Fibroblast of mammary gland (primary cell): ENCODE measurements at regions not wholly inside any gene's neighbourhood (a gene's known extent, or its start where the extent isn't known, plus 50 kb on each side); places are given as distances from the start of the nearest gene placed in this dataset.
"Not testable (repeated sequence)": the region's sequence is repeated elsewhere in the genome, so short reads cannot be mapped to it uniquely, and the experiment has no call there.

Experiments used
- DNase-seq: peaks from one replicate; pipeline ENCODE4 v3.0.0-alpha.2; 2010; ENCODE audit warnings: low read depth
- H3K4me3 ChIP-seq: 2 replicates; pipeline ENCODE4 v1.5.1; 2011; ENCODE audit warnings: low read depth, mild to moderate bottlenecking, low read length, moderate library complexity; ENCODE audit not compliant: control insufficient read depth
- TF ChIP-seq, protein P1 (sequence below): conservative IDR thresholded peaks from 2 replicates; pipeline ENCODE4 v1.5.1; 2011; ENCODE audit warnings: low read depth, low read length, inconsistent platforms; ENCODE audit not compliant: control insufficient read depth, insufficient read depth

GRCh38 chr3:75380276-75380771 is 283.8 kb upstream of the FRG2C start:
- H3K4me3 ChIP-seq, result no peak overlapping the region
- TF ChIP-seq, protein P1, sequence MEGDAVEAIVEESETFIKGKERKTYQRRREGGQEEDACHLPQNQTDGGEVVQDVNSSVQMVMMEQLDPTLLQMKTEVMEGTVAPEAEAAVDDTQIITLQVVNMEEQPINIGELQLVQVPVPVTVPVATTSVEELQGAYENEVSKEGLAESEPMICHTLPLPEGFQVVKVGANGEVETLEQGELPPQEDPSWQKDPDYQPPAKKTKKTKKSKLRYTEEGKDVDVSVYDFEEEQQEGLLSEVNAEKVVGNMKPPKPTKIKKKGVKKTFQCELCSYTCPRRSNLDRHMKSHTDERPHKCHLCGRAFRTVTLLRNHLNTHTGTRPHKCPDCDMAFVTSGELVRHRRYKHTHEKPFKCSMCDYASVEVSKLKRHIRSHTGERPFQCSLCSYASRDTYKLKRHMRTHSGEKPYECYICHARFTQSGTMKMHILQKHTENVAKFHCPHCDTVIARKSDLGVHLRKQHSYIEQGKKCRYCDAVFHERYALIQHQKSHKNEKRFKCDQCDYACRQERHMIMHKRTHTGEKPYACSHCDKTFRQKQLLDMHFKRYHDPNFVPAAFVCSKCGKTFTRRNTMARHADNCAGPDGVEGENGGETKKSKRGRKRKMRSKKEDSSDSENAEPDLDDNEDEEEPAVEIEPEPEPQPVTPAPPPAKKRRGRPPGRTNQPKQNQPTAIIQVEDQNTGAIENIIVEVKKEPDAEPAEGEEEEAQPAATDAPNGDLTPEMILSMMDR, result no peak
- no peak for DNase-seq

DNA sequence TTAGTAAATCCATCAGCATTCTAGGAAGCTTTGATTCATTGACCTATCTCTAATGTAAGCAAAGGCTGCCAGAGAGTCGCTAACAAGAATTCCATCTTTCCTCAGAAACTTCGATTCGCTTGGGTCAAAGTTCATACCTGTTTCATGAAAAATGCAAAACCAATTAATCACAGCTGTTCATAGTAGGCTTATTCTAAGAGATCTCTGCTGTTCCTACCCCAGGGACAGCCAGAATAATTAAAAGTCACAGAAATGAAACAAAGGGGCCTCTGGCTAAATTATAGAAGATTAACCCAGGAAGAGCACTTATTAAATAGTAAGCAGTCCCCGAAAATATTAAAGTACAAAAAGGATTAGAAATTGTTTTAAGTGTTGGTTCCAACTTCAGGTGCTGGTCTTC is 280.1 kb upstream of the FRG2C start:
- not testable (repeated sequence) for DNase-seq, H3K4me3 ChIP-seq

GRCh38 chr3:75388486-75389124 is 275.5 kb upstream of the FRG2C start:
- not testable (repeated sequence) for H3K4me3 ChIP-seq
- DNase-seq, result peak; percentile 35

- not testable (repeated sequence) for H3K4me3 ChIP-seq, DNase-seq
These were observed 270.8 kb upstream of the FRG2C start for GRCh38 chr3:75393288-75393694.

GRCh38 chr3:75394102-75394501 is 270.0 kb upstream of the FRG2C start:
- not testable (repeated sequence) for DNase-seq, H3K4me3 ChIP-seq

- not testable (repeated sequence) for DNase-seq, H3K4me3 ChIP-seq
These were observed 269.4 kb upstream of the FRG2C start for GRCh38 chr3:75394562-75395360.

- TF ChIP-seq, protein P1, result no peak
- DNase-seq, result no peak
- H3K4me3 ChIP-seq, result no peak overlapping the region
These were observed 268.4 kb upstream of the FRG2C start for GRCh38 chr3:75395580-75396315.

DNA sequence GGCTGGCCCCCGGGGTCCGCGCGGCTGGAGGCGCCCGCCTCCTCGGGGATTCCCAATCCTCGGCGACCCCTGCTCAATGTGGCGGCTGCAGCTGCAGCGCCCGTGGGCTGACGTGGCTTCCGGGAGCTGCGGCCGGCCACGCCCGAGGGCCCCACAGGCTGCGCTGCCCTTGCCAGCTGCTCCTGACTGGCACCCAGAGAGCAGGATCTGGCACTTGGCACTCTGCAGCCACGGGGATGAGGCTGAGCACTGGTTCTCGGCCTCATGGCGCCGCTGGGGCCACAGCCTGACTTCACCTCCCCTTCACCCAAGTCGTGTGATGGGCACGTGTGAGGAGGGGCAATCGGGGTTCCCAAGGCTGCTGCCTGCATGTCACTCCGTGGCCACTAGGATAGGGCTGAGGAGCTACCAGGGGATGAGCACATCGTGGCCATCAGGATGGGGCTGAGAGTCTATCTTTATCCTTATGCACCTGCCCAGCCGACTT is 267.8 kb upstream of the FRG2C start:
- no peak for DNase-seq
- H3K4me3 ChIP-seq, result no peak overlapping the region
- TF ChIP-seq, protein P1, result no peak

DNA sequence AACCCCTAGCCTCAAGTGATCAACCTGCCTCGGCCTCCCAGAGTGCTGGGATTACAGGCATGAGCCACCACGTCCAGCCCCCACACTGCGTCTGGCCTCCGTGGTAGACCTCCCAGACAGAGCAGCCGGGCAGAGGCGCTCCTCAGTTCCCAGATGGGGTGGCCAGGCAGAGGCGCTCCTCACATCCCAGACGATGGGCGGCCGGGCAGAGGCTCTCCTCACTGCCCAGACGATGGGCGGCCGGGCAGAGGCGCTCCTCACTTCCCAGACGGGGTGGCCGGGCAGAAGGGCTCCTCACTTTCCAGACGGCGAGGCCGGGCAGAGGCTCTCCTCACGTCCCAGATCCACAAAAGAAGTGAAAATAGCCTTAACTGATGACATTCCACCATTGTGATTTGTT is 266.6 kb upstream of the FRG2C start:
- H3K4me3 ChIP-seq, DNase-seq: not testable (repeated sequence)
